Nephron (organoid): ENCODE measurements at regions not wholly inside any gene's neighbourhood (a gene's known extent, or its start where the extent isn't known, plus 50 kb on each side); places are given as distances from the start of the nearest gene placed in this dataset.
"Not testable (repeated sequence)": the region's sequence is repeated elsewhere in the genome, so short reads cannot be mapped to it uniquely, and the experiment has no call there.

Source experiments
- H3K27ac Mint-ChIP-seq, 3 experiments: 2 replicates each; pipeline ENCODE4 v1.8.0; 2020; ENCODE audit warnings: mixed read lengths in 3 of 3, mild to moderate bottlenecking in 2 of 3, moderate library complexity in 1 of 3
- H3K27me3 Mint-ChIP-seq: 2 replicates; pipeline ENCODE4 v1.8.0; 2021; ENCODE audit warnings: low read depth, mild to moderate bottlenecking, moderate library complexity, mixed read lengths
- H3K36me3 Mint-ChIP-seq: 2 replicates; pipeline ENCODE4 v1.8.0; 2020; ENCODE audit warnings: low read depth, mixed read lengths
- H3K4me1 Mint-ChIP-seq: 2 replicates; pipeline ENCODE4 v1.8.0; 2020; ENCODE audit warnings: mixed read lengths
- H3K4me3 Mint-ChIP-seq, 3 experiments: 2 replicates each; pipeline ENCODE4 v1.8.0; 2020; ENCODE audit warnings: mild to moderate bottlenecking in 3 of 3, mixed read lengths in 3 of 3, moderate library complexity in 2 of 3
- H3K9me3 Mint-ChIP-seq: 2 replicates; pipeline ENCODE4 v1.8.0; 2020; ENCODE audit warnings: mixed read lengths
- TF ChIP-seq, protein P1 (sequence below), 3 experiments: fragments of 200-600 bp; sonication (generic); IDR thresholded peaks; one replicate each; pipeline ENCODE4 v1.5.0; 2021; ENCODE audit warnings: antibody characterized with exemption in 3 of 3; ENCODE audit not compliant: unreplicated experiment in 3 of 3

DNA sequence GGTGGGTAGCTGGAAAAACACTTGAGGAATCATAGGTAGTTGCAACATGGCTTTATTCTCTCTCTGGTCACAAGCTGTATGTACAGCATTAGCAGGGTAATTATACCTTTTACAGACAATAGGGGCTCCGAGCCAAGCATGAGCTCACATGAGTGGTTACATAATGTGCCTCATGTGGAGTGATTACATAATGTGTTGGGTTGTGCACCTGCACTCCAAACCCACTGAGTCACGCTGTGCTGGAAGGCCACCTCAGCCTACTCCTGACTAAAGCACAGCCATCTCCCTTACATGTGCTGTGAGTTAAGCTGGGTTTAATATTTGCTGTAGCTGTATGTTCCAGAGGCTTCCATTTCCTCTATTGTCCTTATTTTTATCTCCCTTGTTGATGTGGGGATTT is 348.7 kb upstream of the SEMA3C start:
- no peaks in the 10 kb centered on the region for H3K4me1 Mint-ChIP-seq
- no peak overlapping the region for H3K27ac Mint-ChIP-seq
- TF ChIP-seq, protein P1, sequence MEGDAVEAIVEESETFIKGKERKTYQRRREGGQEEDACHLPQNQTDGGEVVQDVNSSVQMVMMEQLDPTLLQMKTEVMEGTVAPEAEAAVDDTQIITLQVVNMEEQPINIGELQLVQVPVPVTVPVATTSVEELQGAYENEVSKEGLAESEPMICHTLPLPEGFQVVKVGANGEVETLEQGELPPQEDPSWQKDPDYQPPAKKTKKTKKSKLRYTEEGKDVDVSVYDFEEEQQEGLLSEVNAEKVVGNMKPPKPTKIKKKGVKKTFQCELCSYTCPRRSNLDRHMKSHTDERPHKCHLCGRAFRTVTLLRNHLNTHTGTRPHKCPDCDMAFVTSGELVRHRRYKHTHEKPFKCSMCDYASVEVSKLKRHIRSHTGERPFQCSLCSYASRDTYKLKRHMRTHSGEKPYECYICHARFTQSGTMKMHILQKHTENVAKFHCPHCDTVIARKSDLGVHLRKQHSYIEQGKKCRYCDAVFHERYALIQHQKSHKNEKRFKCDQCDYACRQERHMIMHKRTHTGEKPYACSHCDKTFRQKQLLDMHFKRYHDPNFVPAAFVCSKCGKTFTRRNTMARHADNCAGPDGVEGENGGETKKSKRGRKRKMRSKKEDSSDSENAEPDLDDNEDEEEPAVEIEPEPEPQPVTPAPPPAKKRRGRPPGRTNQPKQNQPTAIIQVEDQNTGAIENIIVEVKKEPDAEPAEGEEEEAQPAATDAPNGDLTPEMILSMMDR (IDR thresholded peaks at IDR 0.05; ENCODE audit: unreplicated experiment in 3 of 3), result no peak

GRCh38 chr7:81264116-81264515 is 345.3 kb upstream of the SEMA3C start:
- Mint-ChIP-seq H3K4me3 (no peak overlapping the region), H3K27ac (no peak overlapping the region), H3K4me1 (no peaks in the 10 kb centered on the region), H3K27me3 (no peaks in the 10 kb centered on the region), H3K9me3 (peaks cover 41% of the 10 kb centered on the region), H3K36me3 (peaks cover 8% of the 10 kb centered on the region)
- TF ChIP-seq, protein P1 (IDR thresholded peaks at IDR 0.05; ENCODE audit: unreplicated experiment in 3 of 3), result no peak

More for the DNA sequence above, 348.7 kb upstream of the SEMA3C start:
- Mint-ChIP-seq H3K36me3 (no peaks in the 10 kb centered on the region), H3K27me3 (no peaks in the 10 kb centered on the region), H3K9me3 (peaks cover 19% of the 10 kb centered on the region), H3K4me3 (no peak overlapping the region)

- Mint-ChIP-seq H3K36me3 (peaks cover 8% of the 10 kb centered on the region), H3K4me1 (no peaks in the 10 kb centered on the region), H3K9me3 (peaks cover 41% of the 10 kb centered on the region), H3K4me3 (no peak overlapping the region), H3K27ac (no peak overlapping the region), H3K27me3 (no peaks in the 10 kb centered on the region)
- TF ChIP-seq, protein P1 (IDR thresholded peaks at IDR 0.05; ENCODE audit: unreplicated experiment in 3 of 3), result no peak
These were observed 341.3 kb upstream of the SEMA3C start for GRCh38 chr7:81260152-81260551.

GRCh38 chr7:81256991-81257390 is 338.1 kb upstream of the SEMA3C start:
- H3K4me1 Mint-ChIP-seq, result no peaks in the 10 kb centered on the region
- no peaks in the 10 kb centered on the region for H3K27me3 Mint-ChIP-seq
- H3K4me3 Mint-ChIP-seq, result no peak overlapping the region
- TF ChIP-seq, protein P1 (IDR thresholded peaks at IDR 0.05; ENCODE audit: unreplicated experiment in 3 of 3), result peak in 1 of 3 experiments; percentile 12
- H3K36me3 Mint-ChIP-seq, result peaks cover 5% of the 10 kb centered on the region
- no peak overlapping the region for H3K27ac Mint-ChIP-seq
- H3K9me3 Mint-ChIP-seq, result peaks cover 21% of the 10 kb centered on the region

GRCh38 chr7:81248420-81248819 is 329.6 kb upstream of the SEMA3C start:
- no peaks in the 10 kb centered on the region for H3K4me1 Mint-ChIP-seq
- no peaks in the 10 kb centered on the region for H3K36me3 Mint-ChIP-seq
- H3K9me3 Mint-ChIP-seq, result peaks cover 8% of the 10 kb centered on the region
- H3K27me3 Mint-ChIP-seq, result no peaks in the 10 kb centered on the region
- no peak overlapping the region for H3K27ac Mint-ChIP-seq
- H3K4me3 Mint-ChIP-seq, result no peak overlapping the region
- TF ChIP-seq, protein P1 (IDR thresholded peaks at IDR 0.05; ENCODE audit: unreplicated experiment in 3 of 3), result no peak

- not testable (repeated sequence) for H3K27me3 Mint-ChIP-seq, H3K36me3 Mint-ChIP-seq, H3K4me1 Mint-ChIP-seq, H3K27ac Mint-ChIP-seq, H3K4me3 Mint-ChIP-seq, H3K9me3 Mint-ChIP-seq
These were observed 328.5 kb upstream of the SEMA3C start for GRCh38 chr7:81247364-81247763.
